ENCODE measurements at regions not wholly inside any gene's neighbourhood (a gene's known extent, or its start where the extent isn't known, plus 50 kb on each side); places are given as distances from the start of the nearest gene placed in this dataset.

DNA sequence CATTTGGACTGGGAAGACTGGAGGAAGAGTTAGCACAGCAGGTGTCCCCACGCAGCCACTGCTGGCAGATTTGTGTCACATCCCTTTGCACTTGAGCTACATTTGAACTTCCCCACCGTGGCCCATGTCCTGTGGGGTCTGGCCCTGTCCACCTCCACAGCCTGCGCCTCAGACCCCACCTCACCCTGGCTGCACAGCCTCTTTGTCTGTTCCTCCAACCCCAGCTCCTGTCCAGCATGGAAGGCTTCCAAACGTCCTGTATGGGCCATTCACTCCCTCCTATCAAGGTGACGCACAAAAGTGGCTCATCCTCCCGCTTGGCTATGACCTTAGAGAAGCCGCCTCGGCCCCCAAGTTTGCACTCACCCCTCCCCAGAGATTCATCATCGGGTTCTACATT, 200.6 kb downstream of the FOXL1 start:
- Histone ChIP-seq H3K9me3 (ENCODE audit: control insufficient read depth, insufficient read depth, low read length) (no peaks in the 10 kb centered on the region), H3K9ac (ENCODE audit: low read depth, low read length) (no peak overlapping the region), H3K4me1 (ENCODE audit: insufficient read depth, low read length) (0 out of 2 replicates have a peak, but pooled peaks cover 4% of the 10 kb centered on the region), H3K36me3 (ENCODE audit: insufficient read depth, low read length) (no peaks in the 10 kb centered on the region)

DNA sequence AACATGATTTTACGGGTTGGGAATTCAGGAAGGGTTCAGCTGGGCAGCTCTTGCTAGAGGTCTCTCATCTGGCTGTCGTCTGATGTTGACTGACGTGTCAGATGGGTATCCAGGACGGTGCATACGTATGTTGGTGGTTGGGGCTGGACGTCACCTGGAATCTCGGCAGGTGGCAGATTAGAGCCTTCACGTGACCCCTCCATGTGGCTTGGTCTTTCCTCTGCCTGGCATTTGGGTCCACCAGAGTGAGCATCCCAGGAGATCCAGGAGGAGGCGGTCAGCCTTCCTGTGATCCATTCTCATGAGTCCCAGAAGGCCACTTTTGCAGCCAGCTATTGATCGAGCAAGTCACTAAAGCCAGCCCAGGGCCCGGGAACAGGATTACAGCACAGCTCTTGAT, 202.7 kb downstream of the FOXL1 start:
- Histone ChIP-seq H3K9ac (ENCODE audit: low read depth, low read length) (no peak overlapping the region), H3K4me1 (ENCODE audit: insufficient read depth, low read length) (0 out of 2 replicates have a peak, but pooled peaks cover under 1% of the 10 kb centered on the region), H3K36me3 (ENCODE audit: insufficient read depth, low read length) (no peaks in the 10 kb centered on the region), H3K9me3 (ENCODE audit: control insufficient read depth, insufficient read depth, low read length) (no peaks in the 10 kb centered on the region)

DNA sequence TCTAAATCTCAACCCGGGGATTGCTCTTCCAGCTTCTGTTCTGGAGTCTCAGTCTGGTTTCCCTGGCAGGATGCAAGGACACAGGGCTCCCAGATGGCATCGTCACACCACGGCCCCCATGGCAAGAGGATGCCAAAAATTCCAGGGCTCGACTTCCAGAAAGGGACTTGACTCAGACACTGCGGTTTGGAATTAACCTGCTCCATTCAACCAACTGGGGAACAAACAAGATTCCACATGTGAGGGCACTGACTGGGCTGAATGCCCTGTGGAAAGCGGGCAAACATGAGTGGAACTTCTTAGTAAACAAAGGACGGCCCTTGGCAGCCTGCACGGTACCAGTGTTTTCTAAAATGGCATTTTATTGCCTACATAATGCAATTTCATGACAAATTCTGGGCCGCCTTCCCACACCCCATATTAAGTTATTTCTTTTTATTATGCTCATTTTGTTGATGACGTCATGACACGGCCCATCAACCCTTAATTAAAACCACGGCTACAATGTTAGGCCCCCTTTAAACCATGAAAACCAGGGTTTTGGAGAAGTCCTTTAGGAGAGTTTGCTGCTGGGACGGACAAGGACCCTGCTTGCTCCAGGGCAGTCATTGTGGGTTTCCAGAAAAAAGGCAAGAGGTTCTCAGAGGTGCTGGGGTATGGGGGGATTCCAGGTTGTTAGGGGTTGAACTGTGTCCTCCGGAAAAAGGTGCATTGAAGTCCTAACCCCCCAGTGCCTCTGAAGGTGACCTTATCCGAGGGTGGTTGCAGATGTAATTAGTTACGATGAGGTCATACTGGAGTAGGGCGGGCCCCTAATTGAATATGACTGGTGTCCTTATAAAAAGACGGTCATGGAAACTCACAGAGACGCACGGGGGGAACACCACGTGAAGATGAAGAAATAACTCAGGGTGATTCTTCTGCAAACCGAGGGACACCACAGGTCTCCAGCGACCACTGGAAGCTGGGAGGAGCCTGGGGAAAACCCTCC, 205.6 kb downstream of the FOXL1 start:
- H3K9ac ChIP-seq (ENCODE audit: low read depth, low read length) = no peak overlapping the region
- no peaks in the 10 kb centered on the region for H3K9me3 ChIP-seq (ENCODE audit: control insufficient read depth, insufficient read depth, low read length)
- H3K36me3 ChIP-seq (ENCODE audit: insufficient read depth, low read length) = no peaks in the 10 kb centered on the region
- H3K4me1 ChIP-seq (ENCODE audit: insufficient read depth, low read length) = peaks cover under 1% of the 10 kb centered on the region; the same call in 1 of the 2 replicates

DNA sequence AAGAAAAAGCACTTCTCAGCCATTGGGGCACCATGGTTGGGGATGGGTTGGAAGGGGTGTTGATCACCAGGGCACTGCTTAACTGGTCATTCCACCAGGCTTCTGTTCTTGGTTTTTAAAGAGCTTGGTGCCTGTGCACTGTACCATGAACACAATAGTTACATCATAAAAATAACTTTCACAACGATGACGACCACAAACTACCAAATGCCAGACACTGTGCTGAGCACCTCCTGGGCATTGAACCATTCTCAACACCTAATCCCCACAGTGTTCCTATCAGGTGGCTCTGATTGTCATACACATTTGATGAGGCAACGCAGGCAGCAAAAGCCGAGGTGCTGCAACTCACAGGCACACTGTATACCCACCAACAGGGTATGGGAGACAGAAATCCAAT, 208.0 kb downstream of the FOXL1 start:
- Histone ChIP-seq H3K4me1 (ENCODE audit: insufficient read depth, low read length) (peaks cover 9% of the 10 kb centered on the region), H3K9ac (ENCODE audit: low read depth, low read length) (no peak overlapping the region), H3K9me3 (ENCODE audit: control insufficient read depth, insufficient read depth, low read length) (no peaks in the 10 kb centered on the region), H3K36me3 (ENCODE audit: insufficient read depth, low read length) (no peaks in the 10 kb centered on the region)

DNA sequence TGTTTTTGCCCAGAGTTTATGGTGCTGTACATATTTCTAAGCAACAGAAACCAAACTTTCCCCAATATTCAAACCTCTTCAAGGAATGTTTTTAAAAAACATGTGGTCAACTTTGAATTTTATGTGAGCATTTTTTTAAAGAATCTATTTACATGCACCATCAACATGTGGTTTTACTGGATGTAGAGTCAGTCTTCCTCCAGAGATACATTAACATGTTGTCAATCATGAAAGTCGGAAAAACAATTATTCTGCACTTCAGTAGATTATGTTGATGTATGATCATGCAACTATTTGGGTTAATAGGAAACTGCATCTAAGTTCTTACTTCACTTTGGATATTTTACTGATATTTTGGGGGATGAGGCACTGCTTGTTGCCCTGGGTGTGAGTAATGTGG, 208.6 kb downstream of the FOXL1 start:
- H3K4me1 ChIP-seq (ENCODE audit: insufficient read depth, low read length) = peaks cover 14% of the 10 kb centered on the region

GRCh38 chr16:86787538-86787937, 209.2 kb downstream of the FOXL1 start:
- Histone ChIP-seq H3K36me3 (ENCODE audit: insufficient read depth, low read length) (no peaks in the 10 kb centered on the region), H3K9ac (ENCODE audit: low read depth, low read length) (no peak overlapping the region), H3K9me3 (ENCODE audit: control insufficient read depth, insufficient read depth, low read length) (no peaks in the 10 kb centered on the region), H3K4me1 (ENCODE audit: insufficient read depth, low read length) (peaks cover 18% of the 10 kb centered on the region)

More for the DNA sequence above, 208.6 kb downstream of the FOXL1 start:
- no peaks in the 10 kb centered on the region for H3K9me3 ChIP-seq (ENCODE audit: control insufficient read depth, insufficient read depth, low read length)
- H3K9ac ChIP-seq (ENCODE audit: low read depth, low read length) = no peak overlapping the region
- no peaks in the 10 kb centered on the region for H3K36me3 ChIP-seq (ENCODE audit: insufficient read depth, low read length)

- H3K9me3 ChIP-seq (ENCODE audit: control insufficient read depth, insufficient read depth, low read length) = no peaks in the 10 kb centered on the region
- H3K36me3 ChIP-seq (ENCODE audit: insufficient read depth, low read length) = no peaks in the 10 kb centered on the region
- no peak overlapping the region for H3K9ac ChIP-seq (ENCODE audit: low read depth, low read length)
- H3K4me1 ChIP-seq (ENCODE audit: insufficient read depth, low read length) = peaks cover 18% of the 10 kb centered on the region
These were observed 211.3 kb downstream of the FOXL1 start for GRCh38 chr16:86789621-86790051.

DNA sequence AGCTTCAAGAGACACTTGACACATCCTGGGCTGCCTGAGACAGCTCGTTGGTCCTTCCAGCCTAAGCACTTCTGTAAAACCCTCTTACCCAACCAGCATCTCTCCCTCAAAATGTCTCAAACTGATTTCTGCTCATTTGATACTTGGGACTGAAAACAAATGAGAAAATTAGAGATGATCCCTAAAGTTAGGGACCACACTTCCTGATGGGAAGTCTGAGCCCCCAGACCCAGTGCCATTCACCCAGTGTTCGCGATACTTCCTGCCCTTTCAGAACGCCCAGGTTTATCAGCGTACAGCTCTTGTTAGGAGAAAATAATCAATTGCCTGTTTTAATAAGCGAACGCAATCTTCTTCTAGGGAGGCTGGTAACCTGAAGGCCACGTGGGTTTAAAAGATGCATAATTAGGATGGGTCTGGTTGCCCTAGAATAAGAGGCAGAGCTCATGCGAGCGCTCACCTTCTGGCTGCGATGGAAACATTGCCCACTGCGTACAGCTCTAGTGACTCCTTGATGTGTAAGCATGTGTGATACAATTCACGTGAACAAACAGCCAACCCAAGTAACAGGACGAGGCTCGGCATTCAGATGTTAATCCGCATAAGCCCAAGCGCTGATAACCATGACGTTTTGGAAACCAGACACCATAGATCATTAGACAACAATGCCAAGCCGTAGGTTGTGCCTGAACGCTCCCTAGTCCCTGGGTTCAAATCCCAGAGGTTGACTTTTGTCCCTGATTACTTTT, 213.1 kb downstream of the FOXL1 start:
- H3K9ac ChIP-seq (ENCODE audit: low read depth, low read length) = no peak overlapping the region
- H3K9me3 ChIP-seq (ENCODE audit: control insufficient read depth, insufficient read depth, low read length) = no peaks in the 10 kb centered on the region
- no peaks in the 10 kb centered on the region for H3K36me3 ChIP-seq (ENCODE audit: insufficient read depth, low read length)
- H3K4me1 ChIP-seq (ENCODE audit: insufficient read depth, low read length) = peaks cover 18% of the 10 kb centered on the region

DNA sequence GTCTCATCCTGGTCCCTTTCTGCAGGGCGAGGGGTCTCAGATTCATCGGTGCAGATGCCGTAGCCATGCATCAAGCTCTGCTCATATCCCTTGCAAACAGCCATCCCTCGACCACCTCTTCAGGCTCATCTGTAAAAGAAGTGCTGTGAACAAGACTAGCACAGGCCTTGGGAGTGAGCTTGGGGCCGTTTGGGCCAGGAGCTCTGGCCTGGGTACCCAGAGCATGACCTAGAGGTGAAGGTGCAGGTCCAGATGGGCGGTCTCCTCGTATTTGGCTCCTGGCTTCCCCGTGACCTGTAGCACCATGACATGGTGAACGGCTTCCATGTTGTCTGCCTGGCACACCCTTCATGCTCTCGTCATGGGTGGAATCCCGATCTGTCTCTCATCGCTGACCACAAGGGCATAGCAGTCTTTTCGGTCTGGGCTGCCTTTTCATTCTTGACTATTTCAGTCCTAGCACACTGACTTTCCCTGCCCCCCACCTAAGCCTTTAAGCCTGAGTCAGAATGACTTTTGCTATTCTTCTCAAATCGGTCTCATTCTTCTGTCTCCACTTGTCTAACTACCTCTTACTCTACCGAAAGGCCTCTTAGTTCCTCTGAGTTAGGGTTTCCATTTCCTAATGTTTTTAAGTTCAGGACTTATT, 216.0 kb downstream of the FOXL1 start:
- Histone ChIP-seq H3K9me3 (ENCODE audit: control insufficient read depth, insufficient read depth, low read length) (no peaks in the 10 kb centered on the region), H3K36me3 (ENCODE audit: insufficient read depth, low read length) (no peaks in the 10 kb centered on the region), H3K4me1 (ENCODE audit: insufficient read depth, low read length) (peaks cover 13% of the 10 kb centered on the region), H3K9ac (ENCODE audit: low read depth, low read length) (no peak overlapping the region)

DNA sequence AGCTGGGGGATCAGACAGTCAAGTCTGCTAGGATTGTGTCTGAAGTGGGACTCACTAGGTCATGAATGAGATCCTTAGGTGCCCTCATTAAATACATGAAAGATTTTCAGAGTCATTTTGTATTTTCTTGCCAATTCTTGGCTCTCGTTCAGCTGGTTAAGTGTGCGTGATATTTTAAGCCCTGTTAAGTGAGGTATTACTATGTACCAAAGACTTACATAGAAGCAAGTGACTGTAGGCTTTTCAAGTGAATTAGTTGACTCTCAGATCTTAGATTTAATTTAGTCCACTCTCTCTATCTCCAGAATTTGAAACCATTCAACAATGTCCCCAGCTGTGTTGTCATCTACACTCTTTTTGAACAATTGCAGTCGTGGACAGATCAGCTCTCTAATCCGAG, 219.4 kb downstream of the FOXL1 start:
- Histone ChIP-seq H3K9ac (ENCODE audit: low read depth, low read length) (no peak overlapping the region), H3K9me3 (ENCODE audit: control insufficient read depth, insufficient read depth, low read length) (no peaks in the 10 kb centered on the region), H3K4me1 (ENCODE audit: insufficient read depth, low read length) (peaks cover 7% of the 10 kb centered on the region), H3K36me3 (ENCODE audit: insufficient read depth, low read length) (no peaks in the 10 kb centered on the region)

GRCh38 chr16:86798247-86799041, 220.1 kb downstream of the FOXL1 start:
- H3K9me3 ChIP-seq (ENCODE audit: control insufficient read depth, insufficient read depth, low read length) = no peaks in the 10 kb centered on the region
- H3K4me1 ChIP-seq (ENCODE audit: insufficient read depth, low read length) = peaks cover 7% of the 10 kb centered on the region
- H3K36me3 ChIP-seq (ENCODE audit: insufficient read depth, low read length) = no peaks in the 10 kb centered on the region
- no peak overlapping the region for H3K9ac ChIP-seq (ENCODE audit: low read depth, low read length)

DNA sequence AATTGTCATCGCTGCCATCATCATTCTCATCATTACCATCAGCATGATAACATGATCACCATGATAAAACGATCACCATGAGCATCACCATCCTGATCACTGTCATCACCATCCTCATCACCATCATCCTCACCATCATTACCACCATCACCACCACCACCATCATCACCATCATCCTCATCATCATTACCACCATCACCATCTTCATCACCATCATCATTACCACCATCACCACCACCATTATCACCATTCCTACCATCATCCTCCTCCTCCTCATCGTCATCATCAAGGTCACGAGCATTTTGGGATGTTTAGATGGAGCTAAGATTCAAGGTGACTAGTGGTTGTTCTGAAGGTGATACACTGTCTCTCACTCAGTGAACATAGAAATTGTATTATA, 221.0 kb downstream of the FOXL1 start:
- Histone ChIP-seq H3K9ac (ENCODE audit: low read depth, low read length) (no peak overlapping the region), H3K36me3 (ENCODE audit: insufficient read depth, low read length) (no peaks in the 10 kb centered on the region), H3K9me3 (ENCODE audit: control insufficient read depth, insufficient read depth, low read length) (no peaks in the 10 kb centered on the region), H3K4me1 (ENCODE audit: insufficient read depth, low read length) (peaks cover 7% of the 10 kb centered on the region)

DNA sequence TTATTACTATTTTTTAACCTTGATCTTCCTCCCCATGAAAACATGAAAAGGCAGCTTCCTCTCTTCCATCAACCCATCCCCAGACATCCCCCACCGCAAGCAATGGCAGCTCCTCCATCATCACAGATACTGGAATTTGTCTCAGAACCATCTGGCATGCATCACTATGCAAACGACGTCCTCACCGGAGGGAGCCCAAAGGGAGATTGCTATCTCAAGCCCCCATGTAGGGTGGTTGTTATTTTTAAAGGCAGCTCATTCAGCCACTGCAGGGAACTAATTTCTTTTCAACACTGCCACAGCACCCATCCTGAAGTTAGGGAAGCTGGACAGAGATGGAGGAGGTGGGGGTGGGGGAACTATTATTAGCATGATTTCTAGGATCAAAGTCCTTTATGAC, 222.5 kb downstream of the FOXL1 start:
- no peaks in the 10 kb centered on the region for H3K36me3 ChIP-seq (ENCODE audit: insufficient read depth, low read length)
- H3K9me3 ChIP-seq (ENCODE audit: control insufficient read depth, insufficient read depth, low read length) = no peaks in the 10 kb centered on the region
- H3K9ac ChIP-seq (ENCODE audit: low read depth, low read length) = no peak overlapping the region
- peaks cover 7% of the 10 kb centered on the region for H3K4me1 ChIP-seq (ENCODE audit: insufficient read depth, low read length)

- Histone ChIP-seq H3K4me1 (ENCODE audit: insufficient read depth, low read length) (peaks cover 7% of the 10 kb centered on the region), H3K36me3 (ENCODE audit: insufficient read depth, low read length) (no peaks in the 10 kb centered on the region), H3K9me3 (ENCODE audit: control insufficient read depth, insufficient read depth, low read length) (no peaks in the 10 kb centered on the region), H3K9ac (ENCODE audit: low read depth, low read length) (no peak overlapping the region)
These were observed 223.7 kb downstream of the FOXL1 start for GRCh38 chr16:86802013-86802412.
